Activated B cell treated with CpG ODN at 0.5 μM for 24 hours (primary cell): ENCODE measurements at regions not wholly inside any gene's neighbourhood (a gene's known extent, or its start where the extent isn't known, plus 50 kb on each side); places are given as distances from the start of the nearest gene placed in this dataset.

Source experiments
- ATAC-seq: fragments of 200-7000 bp; cut with Tn5 transposase; one replicate; pipeline ENCODE4 v1.10.0; 2021; ENCODE audit warnings: low read depth, mild to moderate bottlenecking, moderate library complexity
- CTCF ChIA-PET: fragments of 350-600 bp; sonication (Branson Sonifier 250); formaldehyde crosslinking; loops from one replicate; lab custom pipeline; 2021; ENCODE audit warnings: antibody characterized with exemption; lab: Charles Lee
- POLR2A ChIA-PET: fragments of 350-600 bp; sonication (Branson Sonifier 250); formaldehyde crosslinking; loops from one replicate; lab custom pipeline; 2021; ENCODE audit warnings: antibody characterized with exemption; lab: Charles Lee
- DNase-seq: peaks from one replicate; pipeline ENCODE4 v3.0.0; 2022
- H3K27ac Mint-ChIP-seq: one replicate; pipeline ENCODE4 v1.8.0; 2020; ENCODE audit warnings: mixed read lengths
- H3K27me3 Mint-ChIP-seq: one replicate; pipeline ENCODE4 v1.8.0; 2021; ENCODE audit warnings: mixed read lengths
- H3K36me3 Mint-ChIP-seq: one replicate; pipeline ENCODE4 v1.8.0; 2021; ENCODE audit warnings: low read depth, mixed read lengths
- H3K4me1 Mint-ChIP-seq: one replicate; pipeline ENCODE4 v1.8.0; 2021; ENCODE audit warnings: mixed read lengths
- H3K4me3 Mint-ChIP-seq: one replicate; pipeline ENCODE4 v1.8.0; 2020; ENCODE audit warnings: mild to moderate bottlenecking, mixed read lengths
- H3K9me3 Mint-ChIP-seq: one replicate; pipeline ENCODE4 v1.8.0; 2020; ENCODE audit warnings: mixed read lengths
- intact Hi-C: fragments of 100-400 bp; cut with micrococcal nuclease; formaldehyde crosslinking; loops from one replicate; pipeline ENCODE4 v1.15.1; 2024
- TF ChIP-seq, protein P1 (sequence below): fragments of 200-600 bp; IDR thresholded peaks from one replicate; pipeline ENCODE4 v1.8.0; 2022; ENCODE audit warnings: antibody characterized with exemption, mild to moderate bottlenecking

GRCh38 chr7:142405122-142405765, 147.4 kb upstream of the PRSS58 start:
- intact Hi-C loops = no loop called here
- peaks cover 6% of the 10 kb centered on the region for H3K27me3 Mint-ChIP-seq
- no peak overlapping the region for H3K27ac Mint-ChIP-seq
- H3K9me3 Mint-ChIP-seq = no peaks in the 10 kb centered on the region
- no peak for ATAC-seq
- H3K4me3 Mint-ChIP-seq = no peak overlapping the region
- TF ChIP-seq, protein P1, sequence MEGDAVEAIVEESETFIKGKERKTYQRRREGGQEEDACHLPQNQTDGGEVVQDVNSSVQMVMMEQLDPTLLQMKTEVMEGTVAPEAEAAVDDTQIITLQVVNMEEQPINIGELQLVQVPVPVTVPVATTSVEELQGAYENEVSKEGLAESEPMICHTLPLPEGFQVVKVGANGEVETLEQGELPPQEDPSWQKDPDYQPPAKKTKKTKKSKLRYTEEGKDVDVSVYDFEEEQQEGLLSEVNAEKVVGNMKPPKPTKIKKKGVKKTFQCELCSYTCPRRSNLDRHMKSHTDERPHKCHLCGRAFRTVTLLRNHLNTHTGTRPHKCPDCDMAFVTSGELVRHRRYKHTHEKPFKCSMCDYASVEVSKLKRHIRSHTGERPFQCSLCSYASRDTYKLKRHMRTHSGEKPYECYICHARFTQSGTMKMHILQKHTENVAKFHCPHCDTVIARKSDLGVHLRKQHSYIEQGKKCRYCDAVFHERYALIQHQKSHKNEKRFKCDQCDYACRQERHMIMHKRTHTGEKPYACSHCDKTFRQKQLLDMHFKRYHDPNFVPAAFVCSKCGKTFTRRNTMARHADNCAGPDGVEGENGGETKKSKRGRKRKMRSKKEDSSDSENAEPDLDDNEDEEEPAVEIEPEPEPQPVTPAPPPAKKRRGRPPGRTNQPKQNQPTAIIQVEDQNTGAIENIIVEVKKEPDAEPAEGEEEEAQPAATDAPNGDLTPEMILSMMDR = no peak
- no peaks in the 10 kb centered on the region for H3K36me3 Mint-ChIP-seq
- DNase-seq = no peak
- no peaks in the 10 kb centered on the region for H3K4me1 Mint-ChIP-seq
- CTCF ChIA-PET = no interaction called here
- POLR2A ChIA-PET = no interaction called here

DNA sequence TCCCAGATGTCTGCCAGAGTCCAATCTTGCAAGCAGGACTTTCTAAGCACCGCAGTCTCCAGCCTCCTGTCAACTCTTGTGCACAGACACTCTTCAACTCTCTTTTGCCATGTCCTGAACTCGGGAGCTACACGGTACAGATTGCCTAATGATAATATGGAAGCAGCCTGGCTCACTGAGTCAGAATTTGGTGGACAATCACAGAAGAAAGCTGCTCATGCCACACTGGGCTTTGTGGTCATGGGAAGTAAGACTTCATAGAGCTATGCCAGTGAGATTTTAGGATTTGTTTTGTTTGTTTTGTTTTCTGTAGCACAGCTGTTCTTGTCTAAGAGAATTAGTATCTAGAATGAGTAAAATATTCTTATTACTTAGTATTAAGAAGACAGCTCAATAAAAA, 144.1 kb upstream of the PRSS58 start:
- TF ChIP-seq, protein P1 = no peak
- H3K27me3 Mint-ChIP-seq = peaks cover 6% of the 10 kb centered on the region
- DNase-seq (no peak), ATAC-seq (no peak)
- CTCF ChIA-PET = no interaction called here
- POLR2A ChIA-PET = no interaction called here
- intact Hi-C loops = no loop called here
- no peaks in the 10 kb centered on the region for H3K36me3 Mint-ChIP-seq
- H3K9me3 Mint-ChIP-seq = no peaks in the 10 kb centered on the region
- H3K4me3 Mint-ChIP-seq = no peak overlapping the region
- H3K27ac Mint-ChIP-seq = no peak overlapping the region
- no peaks in the 10 kb centered on the region for H3K4me1 Mint-ChIP-seq

- ATAC-seq (no peak), DNase-seq (no peak)
- TF ChIP-seq, protein P1 = no peak
- no peak overlapping the region for H3K4me3 Mint-ChIP-seq
- no peaks in the 10 kb centered on the region for H3K9me3 Mint-ChIP-seq
- H3K36me3 Mint-ChIP-seq = no peaks in the 10 kb centered on the region
- intact Hi-C loops = no loop called here
- peaks cover 4% of the 10 kb centered on the region for H3K27me3 Mint-ChIP-seq
- POLR2A ChIA-PET = no interaction called here
- H3K4me1 Mint-ChIP-seq = no peaks in the 10 kb centered on the region
- CTCF ChIA-PET = no interaction called here
- no peak overlapping the region for H3K27ac Mint-ChIP-seq
Measured at GRCh38 chr7:142400042-142400533, 142.2 kb upstream of the PRSS58 start.

- intact Hi-C loops = no loop called here
- POLR2A ChIA-PET = no interaction called here
- ATAC-seq = no peak
Measured at GRCh38 chr7:142391191-142391992, 133.5 kb upstream of the PRSS58 start.

GRCh38 chr7:142389544-142389943, 131.7 kb upstream of the PRSS58 start:
- H3K4me3 Mint-ChIP-seq = no peak overlapping the region
- DNase-seq (no peak), ATAC-seq (no peak)
- H3K27ac Mint-ChIP-seq = no peak overlapping the region
- TF ChIP-seq, protein P1 = no peak
- CTCF ChIA-PET = no interaction called here
- peaks cover 3% of the 10 kb centered on the region for H3K4me1 Mint-ChIP-seq
- intact Hi-C loops = no loop called here
- POLR2A ChIA-PET = no interaction called here
- no peaks in the 10 kb centered on the region for H3K9me3 Mint-ChIP-seq
- peaks cover 3% of the 10 kb centered on the region for H3K27me3 Mint-ChIP-seq
- H3K36me3 Mint-ChIP-seq = no peaks in the 10 kb centered on the region

More at GRCh38 chr7:142391191-142391992, 133.5 kb upstream of the PRSS58 start:
- H3K4me1 Mint-ChIP-seq = no peaks in the 10 kb centered on the region
- H3K36me3 Mint-ChIP-seq = no peaks in the 10 kb centered on the region
- DNase-seq = no peak
- H3K4me3 Mint-ChIP-seq = no peak overlapping the region
- no peaks in the 10 kb centered on the region for H3K27me3 Mint-ChIP-seq
- H3K27ac Mint-ChIP-seq = no peak overlapping the region
- no peaks in the 10 kb centered on the region for H3K9me3 Mint-ChIP-seq
- TF ChIP-seq, protein P1 = no peak
- CTCF ChIA-PET = no interaction called here
